GM19351 (cell line): ENCODE measurements at regions not wholly inside any gene's neighbourhood (a gene's known extent, or its start where the extent isn't known, plus 50 kb on each side); places are given as distances from the start of the nearest gene placed in this dataset.

Experiments used
- ATAC-seq: cut with Tn5 transposase; IDR thresholded peaks from one replicate; pipeline ENCODE4 v1.9.1; 2021; ENCODE audit warnings: mild to moderate bottlenecking, moderate library complexity; ENCODE audit not compliant: unreplicated experiment

- no peak for ATAC-seq
These were observed 954.2 kb upstream of the SEMA6D start for GRCh38 chr15:46763091-46763490.

GRCh38 chr15:46764851-46765250 is 952.5 kb upstream of the SEMA6D start:
- ATAC-seq: no peak

DNA sequence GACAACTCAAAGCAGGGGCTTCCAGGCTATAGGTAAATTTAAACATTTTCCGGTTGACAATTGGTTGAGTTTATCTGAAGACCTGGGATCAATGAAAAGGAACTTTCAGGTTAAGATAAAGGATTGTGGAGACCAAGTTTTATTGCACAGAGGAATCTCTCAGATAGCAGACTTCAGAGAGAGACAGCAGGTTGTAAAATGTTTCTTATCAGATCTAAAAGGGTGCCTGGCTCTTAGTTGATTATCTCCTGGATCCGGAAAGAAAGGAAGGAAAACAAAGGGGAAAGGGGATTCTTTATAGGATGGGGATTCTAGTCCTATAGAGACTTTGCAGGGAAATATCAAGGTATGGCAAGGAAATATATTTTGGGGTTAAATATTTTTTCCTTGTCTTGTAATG is 951.3 kb upstream of the SEMA6D start:
- ATAC-seq: no peak

DNA sequence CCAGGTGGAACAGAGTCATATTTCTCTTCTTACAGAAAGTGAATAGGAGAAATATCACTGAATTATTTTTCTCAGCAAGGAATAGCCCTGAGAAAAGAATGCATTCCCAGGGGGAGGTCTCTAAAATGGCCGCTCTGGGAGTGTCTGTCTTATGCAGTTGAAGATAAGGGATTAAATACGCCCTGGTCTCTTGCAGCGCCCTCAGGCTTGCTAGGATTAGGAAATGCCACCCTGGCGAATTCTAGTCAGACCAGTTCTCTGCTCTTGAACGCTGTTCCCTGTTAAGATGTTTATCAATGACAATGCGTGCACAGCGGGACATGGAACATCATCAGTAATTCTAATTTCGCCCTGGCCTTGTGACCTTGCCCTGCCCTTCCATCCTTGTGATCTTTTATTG is 949.0 kb upstream of the SEMA6D start:
- ATAC-seq: no peak

DNA sequence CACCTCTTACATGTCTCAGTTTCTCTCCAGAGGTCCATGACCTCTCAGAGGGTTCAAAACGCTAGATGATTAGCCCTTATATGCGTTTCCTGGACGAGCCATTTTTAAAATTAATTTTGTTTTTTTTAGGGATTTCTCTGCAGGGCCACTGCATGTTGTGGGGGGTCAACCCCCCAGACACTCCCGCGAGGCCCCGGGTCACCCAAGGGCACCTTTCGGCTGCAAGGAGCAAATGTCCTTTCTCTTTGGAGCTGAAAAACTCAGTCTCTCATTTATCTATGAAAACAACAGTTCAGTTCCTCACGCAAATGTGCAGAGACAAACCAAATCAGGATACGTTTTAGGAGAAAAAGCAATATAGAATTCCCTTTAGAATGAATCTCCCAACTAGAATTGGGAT is 944.3 kb upstream of the SEMA6D start:
- no peak for ATAC-seq

GRCh38 chr15:46778876-46779275 is 938.4 kb upstream of the SEMA6D start:
- no peak for ATAC-seq

DNA sequence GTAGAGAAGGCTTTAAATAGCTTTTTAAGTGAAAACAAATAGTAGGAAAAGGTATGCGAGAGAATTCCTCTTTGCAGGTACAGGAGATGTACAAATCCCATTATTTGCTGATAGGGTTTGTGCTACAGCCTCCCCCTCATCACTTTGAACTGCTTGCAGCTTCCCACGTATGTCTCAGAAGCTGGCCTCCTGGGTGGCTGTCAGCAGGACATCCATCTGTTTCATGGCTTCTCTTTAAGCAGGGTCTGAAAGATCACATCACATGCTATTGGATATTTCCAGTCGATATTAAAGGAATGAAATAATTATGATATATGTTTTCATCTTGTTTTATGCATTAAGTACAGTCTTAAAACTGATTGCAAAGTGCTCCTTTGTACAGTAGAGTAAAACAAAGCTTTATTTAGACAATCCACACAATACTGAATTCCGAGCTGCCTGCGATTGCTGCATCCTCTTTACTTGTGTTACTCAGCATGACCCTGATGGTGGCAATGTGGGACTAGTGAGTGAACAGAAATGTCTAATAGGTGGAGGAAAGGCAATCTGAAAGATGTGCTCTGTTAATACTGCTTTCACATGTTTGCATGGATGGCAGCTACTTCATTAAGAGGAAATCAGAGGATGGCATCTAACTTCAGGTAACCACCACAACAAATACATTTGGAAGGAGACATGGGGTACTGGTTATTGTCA is 930.6 kb upstream of the SEMA6D start:
- ATAC-seq: no peak

GRCh38 chr15:46795685-46796084 is 921.6 kb upstream of the SEMA6D start:
- ATAC-seq: no peak

GRCh38 chr15:46808834-46809233 is 908.5 kb upstream of the SEMA6D start:
- ATAC-seq: no peak

DNA sequence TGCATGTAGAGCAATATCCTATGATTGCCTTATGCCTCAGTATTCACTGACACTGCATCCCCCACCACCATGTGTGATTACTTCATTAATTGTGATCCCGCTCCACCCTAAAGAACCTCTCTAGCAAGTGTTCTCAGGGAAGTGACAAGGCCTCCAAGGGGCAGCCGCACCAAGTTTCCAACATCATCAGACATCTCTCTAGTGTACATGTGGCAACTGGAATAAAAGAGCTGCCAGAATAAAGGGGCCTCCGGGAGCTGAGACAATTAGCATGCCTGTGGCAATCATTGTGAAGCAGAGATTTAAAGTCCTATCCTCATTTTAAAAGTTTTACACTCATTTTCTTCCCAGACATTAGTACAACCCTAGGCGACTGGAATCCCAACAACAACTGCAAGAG is 902.1 kb upstream of the SEMA6D start:
- ATAC-seq: no peak

- ATAC-seq: no peak
These were observed 901.5 kb upstream of the SEMA6D start for GRCh38 chr15:46815765-46816164.

DNA sequence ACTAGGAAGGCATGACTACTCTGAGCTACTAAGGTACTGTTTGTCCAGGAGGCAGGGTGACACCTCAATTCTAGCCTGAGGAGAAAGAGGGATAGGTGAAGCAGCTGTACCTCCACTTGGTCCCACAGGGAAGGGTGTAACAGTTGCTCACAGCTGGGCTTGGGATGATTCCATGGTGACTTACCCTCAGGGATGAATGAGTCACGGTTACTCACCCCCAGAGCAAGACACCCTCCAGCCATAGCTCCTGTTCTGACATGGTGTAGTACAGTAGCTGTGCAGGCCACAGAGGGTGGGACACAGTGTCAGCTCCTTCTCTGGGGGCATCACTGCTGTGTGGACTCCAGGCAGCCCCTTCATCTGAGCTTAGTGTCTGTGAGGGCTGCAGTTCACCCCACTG is 868.6 kb upstream of the SEMA6D start:
- no peak for ATAC-seq

DNA sequence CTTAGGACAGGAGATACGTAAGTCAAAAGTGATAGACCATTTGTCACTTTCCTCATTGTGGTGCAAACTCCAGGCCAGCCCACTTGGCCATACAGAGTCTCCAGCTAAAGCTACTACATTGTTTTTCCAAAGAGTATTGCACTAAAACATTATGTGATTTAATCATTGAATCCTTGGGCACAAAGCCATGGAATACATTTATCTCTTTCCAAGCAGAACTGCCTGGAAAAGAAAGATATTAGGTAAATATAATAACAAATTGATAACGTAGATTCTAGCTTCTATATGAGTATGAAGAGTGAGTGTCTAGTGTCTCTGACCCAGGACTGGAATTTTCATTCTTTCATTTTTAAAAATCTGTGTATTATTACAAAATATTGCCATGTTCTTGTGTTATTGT is 863.7 kb upstream of the SEMA6D start:
- no peak for ATAC-seq

- no peak for ATAC-seq
These were observed 862.7 kb upstream of the SEMA6D start for GRCh38 chr15:46854564-46854963.

GRCh38 chr15:46855388-46855787 is 861.9 kb upstream of the SEMA6D start:
- ATAC-seq: no peak

GRCh38 chr15:46856839-46857502 is 860.3 kb upstream of the SEMA6D start:
- ATAC-seq: no peak

- no peak for ATAC-seq
These were observed 859.2 kb upstream of the SEMA6D start for GRCh38 chr15:46858150-46858549.

- no peak for ATAC-seq
These were observed 855.5 kb upstream of the SEMA6D start for GRCh38 chr15:46861796-46862195.

DNA sequence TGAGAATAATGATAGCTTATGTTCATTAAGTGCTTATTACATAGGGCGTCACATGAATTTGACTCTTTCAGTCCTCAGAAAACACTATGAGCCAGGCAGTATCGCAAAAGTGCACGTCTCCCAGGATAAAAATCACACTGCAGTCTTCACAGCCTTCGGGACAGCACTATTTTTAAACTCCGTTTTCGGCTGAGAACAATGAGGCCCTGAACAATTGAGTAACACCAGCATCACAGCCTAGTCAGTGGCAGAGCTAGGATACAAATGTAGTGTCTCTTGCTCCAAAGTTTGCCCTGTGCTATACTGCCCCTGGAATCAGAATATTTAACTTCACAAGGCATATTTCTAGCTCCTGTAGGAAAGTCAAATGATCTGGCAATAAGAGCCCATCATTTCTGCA is 852.1 kb upstream of the SEMA6D start:
- no peak for ATAC-seq

DNA sequence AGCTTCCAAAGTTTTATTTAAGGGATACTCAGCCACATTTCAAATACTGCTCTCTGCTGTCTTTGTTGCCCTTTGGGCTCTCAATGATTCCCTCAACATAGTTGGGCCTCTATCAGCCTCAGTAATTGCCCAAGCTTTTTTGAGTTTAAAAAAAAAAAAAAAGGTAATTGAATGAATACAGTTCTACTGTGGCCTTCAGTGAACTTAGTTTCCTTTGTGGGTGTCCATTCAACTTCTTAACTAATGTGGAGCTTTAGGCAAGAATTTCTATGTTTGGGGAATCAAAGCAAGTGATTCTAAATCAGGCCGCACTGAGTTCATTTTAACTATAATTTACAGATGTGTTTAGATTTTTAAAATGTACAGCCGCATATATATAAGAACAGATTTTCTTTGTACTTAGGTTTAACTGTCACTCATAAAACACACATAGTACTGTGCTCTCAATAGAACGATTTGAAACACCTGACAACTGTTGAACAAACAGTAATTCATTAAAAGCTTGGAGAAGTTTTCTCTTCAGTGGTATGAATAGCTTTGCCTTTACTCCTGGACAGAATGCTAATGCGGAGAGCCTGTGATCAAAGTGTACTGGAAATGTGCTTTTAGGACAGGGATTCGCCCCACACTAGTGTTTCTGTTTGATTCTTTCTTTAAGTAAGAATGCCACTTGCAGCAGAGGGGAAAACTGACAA is 844.9 kb upstream of the SEMA6D start:
- no peak for ATAC-seq

DNA sequence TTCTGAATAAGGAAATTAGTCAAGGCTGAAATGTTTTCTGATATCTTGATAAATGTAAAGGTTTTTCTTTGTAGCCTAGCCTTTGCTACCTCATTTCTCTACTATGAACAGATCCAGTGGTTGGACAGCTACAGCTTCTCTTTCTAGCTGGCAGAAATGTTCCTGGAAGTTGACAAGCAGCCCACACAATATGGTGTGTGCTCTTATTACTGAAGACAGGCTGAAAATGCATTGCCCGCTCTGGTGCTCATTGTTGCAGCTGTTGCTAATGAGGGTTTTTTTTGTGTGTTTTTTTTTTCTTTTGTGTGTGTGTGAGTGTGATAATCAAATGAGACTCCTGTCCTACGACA is 844.3 kb upstream of the SEMA6D start:
- no peak for ATAC-seq

- ATAC-seq: no peak
These were observed 838.1 kb upstream of the SEMA6D start for GRCh38 chr15:46879032-46879770.
